ENCODE measurements at regions not wholly inside any gene's neighbourhood (a gene's known extent, or its start where the extent isn't known, plus 50 kb on each side); places are given as distances from the start of the nearest gene placed in this dataset.

DNA sequence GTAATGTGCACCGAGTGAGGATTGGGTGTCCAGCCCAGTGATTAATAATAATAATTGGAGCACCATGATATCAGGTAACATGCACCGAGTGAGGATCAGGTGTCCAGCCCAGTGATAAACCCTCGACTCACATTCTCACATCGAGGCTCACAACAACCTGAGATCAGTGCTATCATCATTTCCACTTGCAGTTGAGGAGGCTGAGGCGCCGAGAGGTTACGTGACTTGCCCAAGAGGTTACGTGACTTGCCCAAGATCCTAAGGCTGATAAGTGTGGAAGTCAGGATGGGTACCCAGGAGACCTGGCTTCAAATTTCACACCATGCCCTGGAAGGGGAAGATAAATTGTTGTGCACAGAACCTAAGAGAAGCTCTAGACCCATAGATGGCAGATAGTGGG lies 189.4 kb downstream of the MED10 start:
- H3K4me1 ChIP-seq (ENCODE audit: control insufficient read depth, insufficient read depth, low read length) = no peaks in the 10 kb centered on the region
- H3K4me3 ChIP-seq (ENCODE audit: low read depth, low read length) = no peak overlapping the region
- H3K36me3 ChIP-seq (ENCODE audit: control insufficient read depth in 2 of 2, insufficient read depth in 1 of 2, low read length in 2 of 2) = no peaks in the 10 kb centered on the region
- TF ChIP-seq ZNF426 (tag by site-specific recombination; IDR thresholded peaks at IDR 0.05) (no peak), ZNF433 (tag by site-specific recombination; IDR thresholded peaks at IDR 0.05; ENCODE audit: low read depth) (no peak), ZNF777 (tag by site-specific recombination; IDR thresholded peaks at IDR 0.05; ENCODE audit: borderline replicate concordance) (no peak), YY2 (tag by site-specific recombination; IDR thresholded peaks at IDR 0.05) (no peak), BCL11B (tag by site-specific recombination; IDR thresholded peaks at IDR 0.05; ENCODE audit: low read depth) (no peak), KLF8 (tag by site-specific recombination; IDR thresholded peaks at IDR 0.05) (no peak), ZNF140 (tag by site-specific recombination; IDR thresholded peaks at IDR 0.05) (no peak), ZNF169 (tag by site-specific recombination; IDR thresholded peaks at IDR 0.05) (no peak), ZNF473 (tag by site-specific recombination; IDR thresholded peaks at IDR 0.05) (no peak), ZNF660 (tag by site-specific recombination; IDR thresholded peaks at IDR 0.05) (no peak), ZNF10 (tag by site-specific recombination; IDR thresholded peaks at IDR 0.05) (no peak), ZNF354C (tag by site-specific recombination; IDR thresholded peaks at IDR 0.05; ENCODE audit: borderline replicate concordance, low read depth) (no peak), ZNF366 (tag by site-specific recombination; conservative IDR thresholded peaks at IDR 0.05) (no peak)
- TF ChIP-seq, protein P1, sequence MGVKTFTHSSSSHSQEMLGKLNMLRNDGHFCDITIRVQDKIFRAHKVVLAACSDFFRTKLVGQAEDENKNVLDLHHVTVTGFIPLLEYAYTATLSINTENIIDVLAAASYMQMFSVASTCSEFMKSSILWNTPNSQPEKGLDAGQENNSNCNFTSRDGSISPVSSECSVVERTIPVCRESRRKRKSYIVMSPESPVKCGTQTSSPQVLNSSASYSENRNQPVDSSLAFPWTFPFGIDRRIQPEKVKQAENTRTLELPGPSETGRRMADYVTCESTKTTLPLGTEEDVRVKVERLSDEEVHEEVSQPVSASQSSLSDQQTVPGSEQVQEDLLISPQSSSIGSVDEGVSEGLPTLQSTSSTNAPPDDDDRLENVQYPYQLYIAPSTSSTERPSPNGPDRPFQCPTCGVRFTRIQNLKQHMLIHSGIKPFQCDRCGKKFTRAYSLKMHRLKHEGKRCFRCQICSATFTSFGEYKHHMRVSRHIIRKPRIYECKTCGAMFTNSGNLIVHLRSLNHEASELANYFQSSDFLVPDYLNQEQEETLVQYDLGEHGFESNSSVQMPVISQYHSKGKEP (tag by site-specific recombination; IDR thresholded peaks at IDR 0.05) = no peak
- TF ChIP-seq, protein P2, sequence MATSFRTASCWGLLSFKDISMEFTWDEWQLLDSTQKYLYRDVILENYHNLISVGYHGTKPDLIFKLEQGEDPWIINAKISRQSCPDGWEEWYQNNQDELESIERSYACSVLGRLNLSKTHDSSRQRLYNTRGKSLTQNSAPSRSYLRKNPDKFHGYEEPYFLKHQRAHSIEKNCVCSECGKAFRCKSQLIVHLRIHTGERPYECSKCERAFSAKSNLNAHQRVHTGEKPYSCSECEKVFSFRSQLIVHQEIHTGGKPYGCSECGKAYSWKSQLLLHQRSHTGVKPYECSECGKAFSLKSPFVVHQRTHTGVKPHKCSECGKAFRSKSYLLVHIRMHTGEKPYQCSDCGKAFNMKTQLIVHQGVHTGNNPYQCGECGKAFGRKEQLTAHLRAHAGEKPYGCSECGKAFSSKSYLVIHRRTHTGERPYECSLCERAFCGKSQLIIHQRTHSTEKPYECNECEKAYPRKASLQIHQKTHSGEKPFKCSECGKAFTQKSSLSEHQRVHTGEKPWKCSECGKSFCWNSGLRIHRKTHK (tag by site-specific recombination; IDR thresholded peaks at IDR 0.05) = no peak
- TF ChIP-seq, protein P3, sequence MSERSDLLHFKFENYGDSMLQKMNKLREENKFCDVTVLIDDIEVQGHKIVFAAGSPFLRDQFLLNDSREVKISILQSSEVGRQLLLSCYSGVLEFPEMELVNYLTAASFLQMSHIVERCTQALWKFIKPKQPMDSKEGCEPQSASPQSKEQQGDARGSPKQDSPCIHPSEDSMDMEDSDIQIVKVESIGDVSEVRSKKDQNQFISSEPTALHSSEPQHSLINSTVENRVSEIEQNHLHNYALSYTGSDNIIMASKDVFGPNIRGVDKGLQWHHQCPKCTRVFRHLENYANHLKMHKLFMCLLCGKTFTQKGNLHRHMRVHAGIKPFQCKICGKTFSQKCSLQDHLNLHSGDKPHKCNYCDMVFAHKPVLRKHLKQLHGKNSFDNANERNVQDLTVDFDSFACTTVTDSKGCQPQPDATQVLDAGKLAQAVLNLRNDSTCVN (tag by site-specific recombination; optimal IDR thresholded peaks at IDR 0.05) = no peak
- TF ChIP-seq, protein P4, sequence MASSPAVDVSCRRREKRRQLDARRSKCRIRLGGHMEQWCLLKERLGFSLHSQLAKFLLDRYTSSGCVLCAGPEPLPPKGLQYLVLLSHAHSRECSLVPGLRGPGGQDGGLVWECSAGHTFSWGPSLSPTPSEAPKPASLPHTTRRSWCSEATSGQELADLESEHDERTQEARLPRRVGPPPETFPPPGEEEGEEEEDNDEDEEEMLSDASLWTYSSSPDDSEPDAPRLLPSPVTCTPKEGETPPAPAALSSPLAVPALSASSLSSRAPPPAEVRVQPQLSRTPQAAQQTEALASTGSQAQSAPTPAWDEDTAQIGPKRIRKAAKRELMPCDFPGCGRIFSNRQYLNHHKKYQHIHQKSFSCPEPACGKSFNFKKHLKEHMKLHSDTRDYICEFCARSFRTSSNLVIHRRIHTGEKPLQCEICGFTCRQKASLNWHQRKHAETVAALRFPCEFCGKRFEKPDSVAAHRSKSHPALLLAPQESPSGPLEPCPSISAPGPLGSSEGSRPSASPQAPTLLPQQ (tag by site-specific recombination; IDR thresholded peaks at IDR 0.05) = no peak
- TF ChIP-seq, protein P5, sequence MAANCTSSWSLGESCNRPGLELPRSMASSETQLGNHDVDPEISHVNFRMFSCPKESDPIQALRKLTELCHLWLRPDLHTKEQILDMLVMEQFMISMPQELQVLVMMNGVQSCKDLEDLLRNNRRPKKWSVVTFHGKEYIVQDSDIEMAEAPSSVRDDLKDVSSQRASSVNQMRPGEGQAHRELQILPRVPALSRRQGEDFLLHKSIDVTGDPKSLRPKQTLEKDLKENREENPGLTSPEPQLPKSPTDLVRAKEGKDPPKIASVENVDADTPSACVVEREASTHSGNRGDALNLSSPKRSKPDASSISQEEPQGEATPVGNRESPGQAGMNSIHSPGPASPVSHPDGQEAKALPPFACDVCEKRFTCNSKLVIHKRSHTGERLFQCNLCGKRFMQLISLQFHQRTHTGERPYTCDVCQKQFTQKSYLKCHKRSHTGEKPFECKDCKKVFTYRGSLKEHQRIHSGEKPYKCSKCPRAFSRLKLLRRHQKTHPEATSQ (tag by site-specific recombination; IDR thresholded peaks at IDR 0.05) = no peak
- ChIA-PET POLR2A (no interaction called here), CTCF (no interaction called here)
- no peaks in the 10 kb centered on the region for H3K9me3 ChIP-seq (ENCODE audit: control insufficient read depth, insufficient read depth, low read depth, low read length)
- no peak overlapping the region for H3K27ac ChIP-seq (ENCODE audit: extremely low read depth, low read depth, low read length)

DNA sequence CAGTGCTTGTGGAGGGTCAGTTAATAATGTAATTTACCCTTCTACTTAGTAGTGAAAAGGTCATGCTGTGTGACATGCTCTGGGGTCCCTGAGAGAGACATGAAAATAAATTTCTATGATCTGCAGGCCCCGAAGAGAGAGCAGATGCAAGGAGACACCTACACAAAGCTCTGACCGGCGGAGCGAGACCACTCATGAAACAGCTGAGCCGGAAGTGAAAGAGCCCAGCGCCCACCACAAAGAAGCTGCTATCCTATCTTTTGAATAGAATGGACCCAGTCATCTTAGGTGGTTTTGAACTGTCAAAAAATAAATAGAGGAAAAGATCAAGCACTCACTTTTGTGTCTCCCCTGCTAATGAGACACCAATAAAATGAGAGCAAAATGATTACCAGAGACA lies 190.0 kb downstream of the MED10 start:
- Histone ChIP-seq H3K4me3 (ENCODE audit: low read depth, low read length) (no peak overlapping the region), H3K36me3 (ENCODE audit: control insufficient read depth in 2 of 2, insufficient read depth in 1 of 2, low read length in 2 of 2) (no peaks in the 10 kb centered on the region), H3K9me3 (ENCODE audit: control insufficient read depth, insufficient read depth, low read depth, low read length) (no peaks in the 10 kb centered on the region), H3K4me1 (ENCODE audit: control insufficient read depth, insufficient read depth, low read length) (no peaks in the 10 kb centered on the region), H3K27ac (ENCODE audit: extremely low read depth, low read depth, low read length) (no peak overlapping the region)
- CTCF ChIA-PET = no interaction called here
- POLR2A ChIA-PET = no interaction called here
- no peak for TF ChIP-seq ZNF621 (tag by site-specific recombination; IDR thresholded peaks at IDR 0.05)
- TF ChIP-seq ZNF335 (tag by site-specific recombination; conservative IDR thresholded peaks at IDR 0.05) = no peak
- no peak for TF ChIP-seq ZNF768 (tag by site-specific recombination; IDR thresholded peaks at IDR 0.05)
- TF ChIP-seq BCL11A (tag by site-specific recombination; IDR thresholded peaks at IDR 0.05; ENCODE audit: low read depth) = no peak
- TF ChIP-seq ZNF837 (tag by site-specific recombination; IDR thresholded peaks at IDR 0.05) = no peak
- TF ChIP-seq, protein P6, sequence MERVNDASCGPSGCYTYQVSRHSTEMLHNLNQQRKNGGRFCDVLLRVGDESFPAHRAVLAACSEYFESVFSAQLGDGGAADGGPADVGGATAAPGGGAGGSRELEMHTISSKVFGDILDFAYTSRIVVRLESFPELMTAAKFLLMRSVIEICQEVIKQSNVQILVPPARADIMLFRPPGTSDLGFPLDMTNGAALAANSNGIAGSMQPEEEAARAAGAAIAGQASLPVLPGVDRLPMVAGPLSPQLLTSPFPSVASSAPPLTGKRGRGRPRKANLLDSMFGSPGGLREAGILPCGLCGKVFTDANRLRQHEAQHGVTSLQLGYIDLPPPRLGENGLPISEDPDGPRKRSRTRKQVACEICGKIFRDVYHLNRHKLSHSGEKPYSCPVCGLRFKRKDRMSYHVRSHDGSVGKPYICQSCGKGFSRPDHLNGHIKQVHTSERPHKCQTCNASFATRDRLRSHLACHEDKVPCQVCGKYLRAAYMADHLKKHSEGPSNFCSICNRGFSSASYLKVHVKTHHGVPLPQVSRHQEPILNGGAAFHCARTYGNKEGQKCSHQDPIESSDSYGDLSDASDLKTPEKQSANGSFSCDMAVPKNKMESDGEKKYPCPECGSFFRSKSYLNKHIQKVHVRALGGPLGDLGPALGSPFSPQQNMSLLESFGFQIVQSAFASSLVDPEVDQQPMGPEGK (tag by site-specific recombination; IDR thresholded peaks at IDR 0.05) = no peak
- TF ChIP-seq, protein P1 (tag by site-specific recombination; IDR thresholded peaks at IDR 0.05) = no peak
